ENCODE measurements at regions not wholly inside any gene's neighbourhood (a gene's known extent, or its start where the extent isn't known, plus 50 kb on each side); places are given as distances from the start of the nearest gene placed in this dataset.
"Not testable (repeated sequence)": the region's sequence is repeated elsewhere in the genome, so short reads cannot be mapped to it uniquely, and the experiment has no call there.

DNA sequence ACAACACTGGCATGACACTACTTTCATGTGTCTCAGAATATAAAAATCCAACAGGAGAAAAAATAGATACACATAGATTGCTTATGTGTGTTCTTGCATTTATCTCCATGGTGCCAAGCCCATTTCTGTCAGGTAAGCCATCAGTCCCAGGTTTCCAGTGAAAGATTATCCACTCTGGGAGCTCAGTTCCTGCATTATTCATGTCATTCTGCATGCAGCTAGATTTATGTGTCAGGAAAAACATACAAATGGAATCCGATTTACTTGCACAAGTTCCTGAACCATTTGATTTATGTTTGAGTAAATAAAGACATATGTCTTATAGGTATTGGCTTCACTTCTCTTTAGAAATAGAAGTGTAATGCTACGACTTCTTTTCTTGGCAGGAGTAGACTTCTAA, 569.7 kb downstream of the KCNJ2 start:
- H3K36me3 ChIP-seq = no peaks in the 10 kb centered on the region
- no peaks in the 10 kb centered on the region for H3K27me3 ChIP-seq
- no peak overlapping the region for H3K27ac ChIP-seq
- no peaks in the 10 kb centered on the region for H3K9me3 ChIP-seq
- no peak for TF ChIP-seq CTCF (IDR thresholded peaks at IDR 0.05)
- no peak for DNase-seq (ENCODE audit: low spot score)
- no peak overlapping the region for H3K4me3 ChIP-seq
- no peaks in the 10 kb centered on the region for H3K4me1 ChIP-seq

DNA sequence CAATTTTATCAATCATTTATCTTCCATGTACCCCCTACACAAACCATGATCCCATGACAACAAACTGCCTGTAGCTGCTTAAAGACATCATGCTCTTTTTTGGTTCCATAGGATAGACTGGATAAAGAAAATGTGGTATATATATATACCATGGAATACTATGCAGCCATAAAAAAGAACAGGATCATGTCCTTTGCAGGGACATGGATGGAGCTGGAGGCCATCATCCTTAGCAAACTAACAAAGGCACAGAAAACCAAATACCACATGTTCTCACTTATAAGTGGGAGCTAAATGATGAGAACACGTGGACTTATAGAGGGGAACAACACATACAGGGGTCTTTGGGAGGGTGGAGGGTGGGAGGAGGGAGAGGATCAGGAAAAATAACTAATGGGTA, 577.2 kb downstream of the KCNJ2 start:
- H3K9me3 ChIP-seq; H3K36me3 ChIP-seq; H3K4me1 ChIP-seq; DNase-seq (ENCODE audit: low spot score); H3K4me3 ChIP-seq; H3K27me3 ChIP-seq; H3K27ac ChIP-seq: not testable (repeated sequence)

DNA sequence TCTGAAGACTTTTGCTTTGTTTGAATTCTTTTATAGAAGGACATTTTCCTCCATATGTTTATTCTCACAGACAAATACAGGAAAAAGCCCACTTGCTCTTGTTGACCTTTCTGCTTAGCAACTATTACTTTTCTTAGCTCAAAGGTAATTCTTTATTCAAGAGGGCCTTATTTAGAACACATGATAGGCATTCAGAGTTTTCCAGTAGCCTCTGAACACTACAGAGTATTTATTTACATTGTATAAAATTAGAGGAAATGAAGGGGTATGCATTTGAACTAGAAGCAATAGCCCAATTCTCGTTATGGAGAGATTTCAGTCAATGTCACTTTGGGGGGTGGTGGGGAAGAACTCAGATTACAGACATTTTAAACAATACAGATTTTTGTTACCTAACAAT, 581.7 kb downstream of the KCNJ2 start:
- no peak for TF ChIP-seq CTCF (IDR thresholded peaks at IDR 0.05)
- no peak overlapping the region for H3K4me3 ChIP-seq
- no peaks in the 10 kb centered on the region for H3K9me3 ChIP-seq
- H3K27me3 ChIP-seq = no peaks in the 10 kb centered on the region
- H3K4me1 ChIP-seq = no peaks in the 10 kb centered on the region
- DNase-seq (ENCODE audit: low spot score) = no peak
- H3K27ac ChIP-seq = no peak overlapping the region
- H3K36me3 ChIP-seq = no peaks in the 10 kb centered on the region

GRCh38 chr17:70752461-70752860, 583.1 kb downstream of the KCNJ2 start:
- H3K4me1 ChIP-seq; H3K27ac ChIP-seq; H3K27me3 ChIP-seq; H3K36me3 ChIP-seq; H3K4me3 ChIP-seq; H3K9me3 ChIP-seq; DNase-seq (ENCODE audit: low spot score): not testable (repeated sequence)

GRCh38 chr17:70752966-70753467, 583.7 kb downstream of the KCNJ2 start:
- H3K36me3 ChIP-seq = no peaks in the 10 kb centered on the region
- TF ChIP-seq CTCF (IDR thresholded peaks at IDR 0.05) = no peak
- no peak for DNase-seq (ENCODE audit: low spot score)
- H3K27ac ChIP-seq = no peak overlapping the region
- no peaks in the 10 kb centered on the region for H3K27me3 ChIP-seq
- H3K4me1 ChIP-seq = no peaks in the 10 kb centered on the region
- no peaks in the 10 kb centered on the region for H3K9me3 ChIP-seq
- no peak overlapping the region for H3K4me3 ChIP-seq

- Histone ChIP-seq H3K36me3 (no peaks in the 10 kb centered on the region), H3K27me3 (no peaks in the 10 kb centered on the region), H3K4me3 (no peak overlapping the region), H3K9me3 (no peaks in the 10 kb centered on the region), H3K27ac (no peak overlapping the region), H3K4me1 (no peaks in the 10 kb centered on the region)
- TF ChIP-seq CTCF (IDR thresholded peaks at IDR 0.05) = no peak
- DNase-seq (ENCODE audit: low spot score) = no peak
Observed at GRCh38 chr17:70763018-70763417, 593.7 kb downstream of the KCNJ2 start.

GRCh38 chr17:70767102-70767701, 597.9 kb downstream of the KCNJ2 start:
- no peaks in the 10 kb centered on the region for H3K27me3 ChIP-seq
- no peak overlapping the region for H3K4me3 ChIP-seq
- no peaks in the 10 kb centered on the region for H3K36me3 ChIP-seq
- DNase-seq (ENCODE audit: low spot score) = no peak
- no peak overlapping the region for H3K27ac ChIP-seq
- peak in 1 of 2 donors; percentile 67 for TF ChIP-seq CTCF (IDR thresholded peaks at IDR 0.05)
- no peaks in the 10 kb centered on the region for H3K9me3 ChIP-seq
- no peaks in the 10 kb centered on the region for H3K4me1 ChIP-seq
